Fibroblast of lung (primary cell): ENCODE measurements at regions not wholly inside any gene's neighbourhood (a gene's known extent, or its start where the extent isn't known, plus 50 kb on each side); places are given as distances from the start of the nearest gene placed in this dataset.

ENCODE experiments used
- CTCF ChIP-seq, 2 donors: IDR thresholded peaks in 1 of 2; conservative IDR thresholded peaks in 1 of 2; 1 replicate in 1 of 2; 2 replicates in 1 of 2; pipeline ENCODE4 v1.5.1; 2011 to 2012; ENCODE audit warnings: low read length in 2 of 2, control low read depth in 1 of 2, inconsistent platforms in 1 of 2, low read depth in 1 of 2, mild to moderate bottlenecking in 1 of 2
- EZH2 ChIP-seq: IDR thresholded peaks from 2 replicates; pipeline ENCODE4 v1.5.1; 2012; ENCODE audit warnings: low read length, control low read depth, mild to moderate bottlenecking; ENCODE audit errors: missing control alignments

- TF ChIP-seq CTCF (conservative IDR thresholded peaks at IDR 0.05 in 1 of 2, IDR thresholded peaks at IDR 0.05 in 1 of 2; ENCODE audit: low read depth in 1 of 2, low read length in 2 of 2), result no peak
- TF ChIP-seq EZH2, result no peak
Measured at GRCh38 chr18:22667156-22667555, 249.4 kb upstream of the CTAGE1 start.
